H1 (cell line): ENCODE measurements at regions not wholly inside any gene's neighbourhood (a gene's known extent, or its start where the extent isn't known, plus 50 kb on each side); places are given as distances from the start of the nearest gene placed in this dataset.

Experiments used
- CBX8 ChIP-seq: fragments of 300-800, 300-1000 bp; sonication (generic); IDR thresholded peaks from 2 replicates; pipeline ENCODE4 v1.7.1; 2016; ENCODE audit warnings: low read depth, low read length, borderline replicate concordance
- CHD2 ChIP-seq: IDR thresholded peaks from 2 replicates; pipeline ENCODE4 v1.6.1; 2012; ENCODE audit warnings: low read length, improper control_type of control experiment
- GABPA ChIP-seq: IDR thresholded peaks from 2 replicates; pipeline ENCODE4 v1.6.1; 2011; ENCODE audit warnings: mild to moderate bottlenecking, low read length, moderate library complexity, borderline replicate concordance; ENCODE audit not compliant: insufficient read depth
- KDM1A ChIP-seq: fragments of 200-600, 300-600 bp; sonication (generic); IDR thresholded peaks from 2 replicates; pipeline ENCODE4 v1.7.1; 2016; ENCODE audit warnings: mild to moderate bottlenecking, low read length, borderline replicate concordance
- RNF2 ChIP-seq: fragments of 200-900, 300-1000 bp; sonication (generic); IDR thresholded peaks from 2 replicates; pipeline ENCODE4 v1.7.1; 2016; ENCODE audit warnings: borderline replicate concordance, low read depth, mild to moderate bottlenecking, antibody characterized with exemption, low read length; ENCODE audit not compliant: poor library complexity, severe bottlenecking; ENCODE audit errors: missing control alignments
- TF ChIP-seq, protein P1 (sequence below): fragments of 300-600 bp; sonication (generic); IDR thresholded peaks from 2 replicates; pipeline ENCODE4 v1.7.1; 2012; ENCODE audit warnings: low read length, moderate library complexity, mild to moderate bottlenecking, inconsistent platforms; ENCODE audit not compliant: insufficient replicate concordance

DNA sequence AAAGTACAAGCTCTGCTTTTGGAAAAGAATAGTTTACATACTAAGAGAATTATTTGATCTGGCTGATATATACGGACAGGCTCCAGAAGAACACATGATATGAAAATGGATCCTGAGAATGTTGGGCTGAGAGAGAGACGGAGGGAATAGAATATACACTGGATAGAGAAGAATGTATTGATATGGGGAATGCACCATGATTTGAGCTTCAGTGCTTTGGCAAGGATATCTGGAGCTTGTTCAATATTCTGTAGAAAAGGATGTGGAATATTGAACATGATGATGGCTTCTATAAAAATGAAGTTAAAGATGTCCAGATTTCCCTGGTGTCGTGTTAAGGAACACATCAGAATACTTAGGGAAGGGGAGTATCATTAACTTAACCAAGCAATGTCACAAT, 280.5 kb upstream of the VLDLR start (continued):
- TF ChIP-seq, protein P1, sequence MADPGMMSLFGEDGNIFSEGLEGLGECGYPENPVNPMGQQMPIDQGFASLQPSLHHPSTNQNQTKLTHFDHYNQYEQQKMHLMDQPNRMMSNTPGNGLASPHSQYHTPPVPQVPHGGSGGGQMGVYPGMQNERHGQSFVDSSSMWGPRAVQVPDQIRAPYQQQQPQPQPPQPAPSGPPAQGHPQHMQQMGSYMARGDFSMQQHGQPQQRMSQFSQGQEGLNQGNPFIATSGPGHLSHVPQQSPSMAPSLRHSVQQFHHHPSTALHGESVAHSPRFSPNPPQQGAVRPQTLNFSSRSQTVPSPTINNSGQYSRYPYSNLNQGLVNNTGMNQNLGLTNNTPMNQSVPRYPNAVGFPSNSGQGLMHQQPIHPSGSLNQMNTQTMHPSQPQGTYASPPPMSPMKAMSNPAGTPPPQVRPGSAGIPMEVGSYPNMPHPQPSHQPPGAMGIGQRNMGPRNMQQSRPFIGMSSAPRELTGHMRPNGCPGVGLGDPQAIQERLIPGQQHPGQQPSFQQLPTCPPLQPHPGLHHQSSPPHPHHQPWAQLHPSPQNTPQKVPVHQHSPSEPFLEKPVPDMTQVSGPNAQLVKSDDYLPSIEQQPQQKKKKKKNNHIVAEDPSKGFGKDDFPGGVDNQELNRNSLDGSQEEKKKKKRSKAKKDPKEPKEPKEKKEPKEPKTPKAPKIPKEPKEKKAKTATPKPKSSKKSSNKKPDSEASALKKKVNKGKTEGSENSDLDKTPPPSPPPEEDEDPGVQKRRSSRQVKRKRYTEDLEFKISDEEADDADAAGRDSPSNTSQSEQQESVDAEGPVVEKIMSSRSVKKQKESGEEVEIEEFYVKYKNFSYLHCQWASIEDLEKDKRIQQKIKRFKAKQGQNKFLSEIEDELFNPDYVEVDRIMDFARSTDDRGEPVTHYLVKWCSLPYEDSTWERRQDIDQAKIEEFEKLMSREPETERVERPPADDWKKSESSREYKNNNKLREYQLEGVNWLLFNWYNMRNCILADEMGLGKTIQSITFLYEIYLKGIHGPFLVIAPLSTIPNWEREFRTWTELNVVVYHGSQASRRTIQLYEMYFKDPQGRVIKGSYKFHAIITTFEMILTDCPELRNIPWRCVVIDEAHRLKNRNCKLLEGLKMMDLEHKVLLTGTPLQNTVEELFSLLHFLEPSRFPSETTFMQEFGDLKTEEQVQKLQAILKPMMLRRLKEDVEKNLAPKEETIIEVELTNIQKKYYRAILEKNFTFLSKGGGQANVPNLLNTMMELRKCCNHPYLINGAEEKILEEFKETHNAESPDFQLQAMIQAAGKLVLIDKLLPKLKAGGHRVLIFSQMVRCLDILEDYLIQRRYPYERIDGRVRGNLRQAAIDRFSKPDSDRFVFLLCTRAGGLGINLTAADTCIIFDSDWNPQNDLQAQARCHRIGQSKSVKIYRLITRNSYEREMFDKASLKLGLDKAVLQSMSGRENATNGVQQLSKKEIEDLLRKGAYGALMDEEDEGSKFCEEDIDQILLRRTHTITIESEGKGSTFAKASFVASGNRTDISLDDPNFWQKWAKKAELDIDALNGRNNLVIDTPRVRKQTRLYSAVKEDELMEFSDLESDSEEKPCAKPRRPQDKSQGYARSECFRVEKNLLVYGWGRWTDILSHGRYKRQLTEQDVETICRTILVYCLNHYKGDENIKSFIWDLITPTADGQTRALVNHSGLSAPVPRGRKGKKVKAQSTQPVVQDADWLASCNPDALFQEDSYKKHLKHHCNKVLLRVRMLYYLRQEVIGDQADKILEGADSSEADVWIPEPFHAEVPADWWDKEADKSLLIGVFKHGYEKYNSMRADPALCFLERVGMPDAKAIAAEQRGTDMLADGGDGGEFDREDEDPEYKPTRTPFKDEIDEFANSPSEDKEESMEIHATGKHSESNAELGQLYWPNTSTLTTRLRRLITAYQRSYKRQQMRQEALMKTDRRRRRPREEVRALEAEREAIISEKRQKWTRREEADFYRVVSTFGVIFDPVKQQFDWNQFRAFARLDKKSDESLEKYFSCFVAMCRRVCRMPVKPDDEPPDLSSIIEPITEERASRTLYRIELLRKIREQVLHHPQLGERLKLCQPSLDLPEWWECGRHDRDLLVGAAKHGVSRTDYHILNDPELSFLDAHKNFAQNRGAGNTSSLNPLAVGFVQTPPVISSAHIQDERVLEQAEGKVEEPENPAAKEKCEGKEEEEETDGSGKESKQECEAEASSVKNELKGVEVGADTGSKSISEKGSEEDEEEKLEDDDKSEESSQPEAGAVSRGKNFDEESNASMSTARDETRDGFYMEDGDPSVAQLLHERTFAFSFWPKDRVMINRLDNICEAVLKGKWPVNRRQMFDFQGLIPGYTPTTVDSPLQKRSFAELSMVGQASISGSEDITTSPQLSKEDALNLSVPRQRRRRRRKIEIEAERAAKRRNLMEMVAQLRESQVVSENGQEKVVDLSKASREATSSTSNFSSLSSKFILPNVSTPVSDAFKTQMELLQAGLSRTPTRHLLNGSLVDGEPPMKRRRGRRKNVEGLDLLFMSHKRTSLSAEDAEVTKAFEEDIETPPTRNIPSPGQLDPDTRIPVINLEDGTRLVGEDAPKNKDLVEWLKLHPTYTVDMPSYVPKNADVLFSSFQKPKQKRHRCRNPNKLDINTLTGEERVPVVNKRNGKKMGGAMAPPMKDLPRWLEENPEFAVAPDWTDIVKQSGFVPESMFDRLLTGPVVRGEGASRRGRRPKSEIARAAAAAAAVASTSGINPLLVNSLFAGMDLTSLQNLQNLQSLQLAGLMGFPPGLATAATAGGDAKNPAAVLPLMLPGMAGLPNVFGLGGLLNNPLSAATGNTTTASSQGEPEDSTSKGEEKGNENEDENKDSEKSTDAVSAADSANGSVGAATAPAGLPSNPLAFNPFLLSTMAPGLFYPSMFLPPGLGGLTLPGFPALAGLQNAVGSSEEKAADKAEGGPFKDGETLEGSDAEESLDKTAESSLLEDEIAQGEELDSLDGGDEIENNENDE: no peak
- TF ChIP-seq GABPA (no peak), KDM1A (no peak), CHD2 (no peak), RNF2 (no peak), CBX8 (no peak)
